Umbilical cord (tissue), 1 donor: ENCODE measurements at regions not wholly inside any gene's neighbourhood (a gene's known extent, or its start where the extent isn't known, plus 50 kb on each side); places are given as distances from the start of the nearest gene placed in this dataset.
A peak's percentile ranks its signal among the peaks of the same experiment; 100 is the strongest.

Experiments used
- DNase-seq: peaks from one replicate; pipeline ENCODE4 v3.0.0-alpha.2; 2015; ENCODE audit warnings: low spot score

- DNase-seq = peak; percentile 28
These were observed 445.9 kb downstream of the MCTP2 start for GRCh38 chr15:94677202-94677790.

DNA sequence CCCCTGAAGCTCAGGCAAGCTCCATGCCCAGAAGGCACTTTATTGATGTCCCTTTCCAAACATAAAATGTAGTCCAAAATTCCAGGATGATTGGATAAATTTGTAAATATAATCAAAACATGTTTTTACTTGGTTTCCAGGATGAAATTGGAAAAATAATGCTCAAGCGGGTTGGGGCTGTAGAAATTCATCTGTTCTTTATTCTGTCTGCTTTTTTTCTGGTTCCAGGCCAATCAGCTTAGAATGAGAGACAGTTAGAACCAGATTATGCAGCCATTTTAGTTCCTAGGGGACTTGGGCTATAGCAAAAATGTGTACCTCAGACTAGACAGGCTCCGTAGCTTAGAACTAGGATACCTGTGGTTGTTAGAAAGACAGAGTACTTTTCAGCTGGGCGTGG lies 450.8 kb downstream of the MCTP2 start:
- DNase-seq = no peak

GRCh38 chr15:94683902-94684301 lies 452.5 kb downstream of the MCTP2 start:
- no peak for DNase-seq

DNA sequence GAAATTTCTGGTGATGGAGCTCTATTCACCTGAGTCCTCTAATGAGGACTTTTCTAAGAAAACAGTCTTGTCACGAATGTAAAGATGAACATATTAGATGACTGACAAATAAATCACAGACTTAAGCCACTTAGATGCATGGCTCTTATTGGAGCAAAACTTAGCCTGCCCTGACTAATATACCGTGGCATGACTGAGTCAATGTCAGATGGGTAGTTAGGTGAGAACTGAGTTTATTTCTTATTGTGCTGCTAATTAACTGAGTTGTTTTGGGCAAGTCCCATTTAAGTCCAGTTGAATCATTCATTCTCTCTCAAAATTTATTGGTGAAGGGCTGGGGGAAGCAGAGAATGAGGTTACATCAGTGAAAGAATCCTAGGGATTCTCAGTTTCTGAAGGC lies 459.8 kb downstream of the MCTP2 start:
- DNase-seq = no peak

- DNase-seq = no peak
These were observed 461.3 kb downstream of the MCTP2 start for GRCh38 chr15:94692710-94693109.

- no peak for DNase-seq
These were observed 468.9 kb downstream of the MCTP2 start for GRCh38 chr15:94700211-94700610.

- DNase-seq = no peak
These were observed 470.1 kb downstream of the MCTP2 start for GRCh38 chr15:94701281-94701985.

GRCh38 chr15:94703596-94703995 lies 472.2 kb downstream of the MCTP2 start:
- no peak for DNase-seq

GRCh38 chr15:94704421-94704820 lies 473.1 kb downstream of the MCTP2 start:
- DNase-seq = no peak

- no peak for DNase-seq
These were observed 473.6 kb downstream of the MCTP2 start for GRCh38 chr15:94704946-94705345.

- DNase-seq = no peak
These were observed 478.0 kb downstream of the MCTP2 start for GRCh38 chr15:94709319-94709718.

DNA sequence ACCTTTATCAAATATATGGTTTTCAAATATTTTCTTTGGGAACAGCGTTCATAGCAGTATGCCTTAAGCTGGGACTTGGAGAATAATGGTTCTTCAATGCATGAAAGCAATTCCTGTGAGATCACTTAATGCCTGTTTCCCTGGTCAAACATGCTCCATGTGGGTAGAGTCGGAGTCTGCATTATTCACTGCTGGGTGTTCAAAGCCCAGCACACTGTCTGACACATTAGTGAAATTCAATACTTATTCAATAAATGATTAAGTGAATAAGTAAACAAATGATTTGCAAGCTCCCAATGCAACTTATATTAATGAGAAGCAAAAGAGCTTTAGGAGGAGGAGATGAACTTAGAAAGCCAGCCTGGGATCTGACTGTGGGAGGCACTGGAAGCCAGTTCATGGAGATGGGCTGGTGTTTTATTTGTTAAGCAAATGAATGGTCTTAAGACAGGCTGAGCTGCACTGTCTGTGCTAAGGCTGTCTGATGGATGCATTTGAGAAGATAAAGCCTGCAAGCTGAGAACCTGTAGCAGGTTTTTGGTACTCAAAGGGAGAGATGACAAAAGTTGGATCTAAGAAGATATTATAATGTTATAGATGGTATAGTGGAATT lies 490.8 kb downstream of the MCTP2 start:
- DNase-seq = no peak

DNA sequence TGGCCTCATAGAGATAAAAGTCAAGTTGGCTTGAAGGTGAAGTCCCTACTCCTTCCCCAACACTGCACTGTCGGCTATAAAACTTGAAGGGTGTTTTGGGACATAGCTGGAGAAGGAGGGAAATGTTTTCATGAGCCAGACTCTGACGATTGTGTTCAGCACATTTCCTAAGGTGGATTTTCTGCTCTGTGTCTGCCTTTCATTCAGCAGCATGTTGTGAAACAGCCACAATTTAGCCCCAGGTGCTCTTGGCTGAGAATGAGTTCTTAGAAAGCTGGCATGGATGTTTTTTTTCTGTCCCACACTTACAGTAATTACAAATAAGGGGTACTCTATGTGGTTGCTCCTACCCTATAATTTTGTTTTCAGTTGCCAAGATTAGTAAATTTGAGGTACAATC lies 492.4 kb downstream of the MCTP2 start:
- peak; percentile 5 for DNase-seq

DNA sequence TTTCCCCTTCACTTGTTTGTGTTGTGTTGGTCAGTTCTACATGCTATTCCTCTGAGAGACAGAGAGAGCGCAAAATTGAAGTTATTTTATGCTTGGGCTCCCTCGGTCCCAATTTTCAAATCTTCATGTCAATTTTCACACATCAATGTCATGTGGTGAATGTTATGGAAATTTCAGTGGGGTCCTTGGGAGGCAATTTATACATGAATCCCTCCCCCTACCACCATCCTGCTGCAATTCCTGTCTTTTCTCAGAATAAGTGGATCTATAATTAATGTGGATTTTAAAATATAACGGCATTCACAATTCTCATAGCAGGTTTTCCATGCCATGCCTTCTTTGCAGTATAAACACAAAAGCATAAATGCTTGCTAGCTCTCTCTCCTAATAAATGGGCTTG lies 499.9 kb downstream of the MCTP2 start:
- DNase-seq = no peak

DNA sequence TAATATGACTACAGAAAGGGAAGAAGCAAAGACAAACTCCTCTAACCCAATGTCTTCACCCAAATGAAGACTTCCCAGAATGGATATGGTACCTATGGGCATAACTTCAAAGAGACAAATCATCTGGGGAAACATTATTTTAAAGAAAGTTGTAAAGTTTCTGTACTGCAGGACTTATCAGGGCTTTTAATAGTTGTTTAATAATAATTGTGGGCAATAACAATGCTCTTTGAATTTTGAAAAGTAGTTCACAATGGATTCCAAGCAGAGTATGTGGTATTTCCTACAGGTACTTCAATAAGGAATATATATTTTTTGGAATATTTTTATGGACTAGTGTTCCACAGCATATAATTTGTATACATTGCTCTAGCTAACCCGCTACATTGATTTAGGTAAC lies 503.1 kb downstream of the MCTP2 start:
- DNase-seq = no peak

DNA sequence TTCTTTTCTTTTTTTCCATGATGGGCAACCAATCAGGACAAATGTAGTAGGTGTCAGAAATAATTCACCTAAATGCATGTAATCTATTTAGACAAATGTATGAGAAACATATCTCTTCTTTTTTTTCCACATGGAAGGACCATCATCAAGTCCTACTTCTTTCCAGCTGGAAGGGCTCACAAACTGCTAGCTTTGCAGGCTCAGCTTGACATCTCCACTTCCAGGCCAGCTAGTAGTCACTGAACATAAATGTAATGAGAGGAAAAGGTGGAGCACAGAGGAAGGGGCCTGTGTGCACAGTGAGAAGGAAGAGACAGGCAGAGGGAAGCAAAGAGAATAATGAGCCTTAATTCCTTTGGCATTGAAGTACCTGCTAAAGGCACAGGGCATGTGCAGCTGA lies 504.9 kb downstream of the MCTP2 start:
- no peak for DNase-seq

DNA sequence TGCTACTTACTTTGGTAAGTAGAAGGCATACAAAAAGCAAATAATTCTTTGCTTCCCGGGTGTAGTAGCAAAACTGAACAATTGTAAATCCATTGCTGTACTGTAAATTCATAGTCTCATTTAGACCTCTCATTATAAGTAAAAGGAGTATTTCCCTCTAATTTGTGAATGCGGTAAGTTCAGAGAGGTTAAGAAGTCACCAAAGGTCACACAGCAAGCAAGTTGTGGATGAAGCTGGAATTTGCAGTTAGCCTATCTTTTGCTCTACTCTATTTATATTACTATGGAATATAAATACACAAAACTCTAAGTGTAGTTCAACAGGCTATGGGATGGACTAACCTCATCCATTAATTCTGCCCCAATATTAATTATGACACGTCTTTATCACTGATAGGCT lies 508.3 kb downstream of the MCTP2 start:
- DNase-seq = no peak

GRCh38 chr15:94740469-94740868 lies 509.1 kb downstream of the MCTP2 start:
- DNase-seq = no peak

GRCh38 chr15:94743668-94744067 lies 512.3 kb downstream of the MCTP2 start:
- peak; percentile 60 for DNase-seq

DNA sequence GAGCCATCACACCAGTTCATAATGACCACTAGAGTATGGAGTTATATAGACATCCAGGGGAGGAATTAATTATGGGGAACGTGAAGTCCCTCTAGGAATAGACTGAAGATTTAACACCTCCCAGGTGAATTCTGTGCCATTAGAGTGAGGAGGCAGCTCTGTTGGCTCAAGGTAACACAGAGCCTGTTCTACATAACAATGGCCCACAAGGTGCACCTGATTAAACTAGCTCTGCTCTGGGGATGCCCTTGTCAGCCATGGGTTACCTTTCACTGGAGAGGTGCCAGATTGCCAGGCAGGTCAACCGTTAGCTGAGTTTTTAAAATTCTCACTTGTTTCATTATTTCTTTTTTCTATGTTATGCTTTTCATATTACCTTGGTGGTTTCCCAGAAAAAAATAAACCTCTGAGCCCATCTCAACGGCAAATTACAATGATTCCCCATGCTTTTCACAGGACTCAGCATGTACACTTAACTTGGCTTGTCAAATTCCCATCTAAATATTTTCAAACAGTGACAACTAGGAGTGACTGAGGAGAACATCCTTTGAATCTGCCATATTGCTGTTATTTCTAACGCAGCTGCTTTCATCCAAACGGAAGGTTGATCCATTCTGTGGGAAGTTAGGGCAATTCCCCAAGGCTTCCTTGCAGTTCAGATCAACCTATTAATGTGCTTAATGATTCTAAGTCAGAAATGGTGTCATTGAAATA lies 512.9 kb downstream of the MCTP2 start:
- DNase-seq = no peak

GRCh38 chr15:94745371-94745770 lies 514.0 kb downstream of the MCTP2 start:
- no peak for DNase-seq

DNA sequence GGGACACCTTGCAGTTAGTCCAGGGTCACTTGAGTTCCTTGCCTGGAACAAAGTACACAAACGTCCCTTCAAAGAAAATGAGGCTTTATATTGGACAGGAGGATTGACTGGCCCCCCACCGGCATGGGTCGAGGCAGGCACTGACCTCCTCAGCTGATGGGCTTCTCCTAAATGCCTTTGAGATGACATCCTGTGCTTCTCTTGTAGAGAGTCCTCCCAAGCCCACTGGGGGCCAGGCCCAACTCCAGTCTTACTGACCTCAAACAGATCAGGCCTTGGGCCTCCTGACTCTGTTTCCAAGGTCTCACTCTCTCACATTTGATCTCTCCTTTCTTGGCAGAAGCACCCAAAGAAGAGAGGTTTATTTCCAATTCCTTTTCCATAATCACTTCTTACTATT lies 516.1 kb downstream of the MCTP2 start:
- no peak for DNase-seq
